Forelimb muscle (tissue), 1 donor: ENCODE measurements at regions not wholly inside any gene's neighbourhood (a gene's known extent, or its start where the extent isn't known, plus 50 kb on each side); places are given as distances from the start of the nearest gene placed in this dataset.
"Not testable (repeated sequence)": the region's sequence is repeated elsewhere in the genome, so short reads cannot be mapped to it uniquely, and the experiment has no call there.

Source experiments
- DNase-seq: peaks from one replicate; pipeline ENCODE4 v3.0.0-alpha.2; 2013; ENCODE audit warnings: low read depth

DNA sequence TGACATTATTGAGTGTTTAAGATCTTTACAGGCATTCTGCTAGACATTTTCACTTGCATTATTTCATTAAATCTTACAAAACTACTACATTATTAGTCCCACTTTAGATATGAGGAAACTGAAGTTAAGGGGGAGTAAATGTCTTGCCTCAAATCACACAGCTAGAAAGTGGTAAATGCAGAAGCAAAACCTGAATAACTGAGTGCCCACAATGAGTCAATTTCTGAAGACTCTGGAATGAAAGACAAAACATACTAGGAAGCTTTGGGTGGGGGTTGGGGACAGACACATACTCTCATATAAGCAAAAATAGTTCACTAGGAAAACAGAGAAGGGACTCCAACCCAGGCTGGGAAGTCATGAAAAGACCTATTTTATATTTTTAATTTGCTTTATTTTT is 214.4 kb upstream of the LRATD1 start:
- no peak for DNase-seq

GRCh38 chr2:14420851-14421250 is 211.7 kb upstream of the LRATD1 start:
- DNase-seq: no peak

GRCh38 chr2:14422426-14422825 is 210.1 kb upstream of the LRATD1 start:
- DNase-seq: no peak

- no peak for DNase-seq
Observed at GRCh38 chr2:14423145-14423906, 209.2 kb upstream of the LRATD1 start.

- no peak for DNase-seq
Observed at GRCh38 chr2:14424478-14425390, 207.8 kb upstream of the LRATD1 start.

GRCh38 chr2:14425869-14426268 is 206.6 kb upstream of the LRATD1 start:
- DNase-seq: no peak

- DNase-seq: no peak
Observed at GRCh38 chr2:14428056-14428455, 204.5 kb upstream of the LRATD1 start.

GRCh38 chr2:14433946-14434495 is 198.5 kb upstream of the LRATD1 start:
- no peak for DNase-seq

- DNase-seq: no peak
Observed at GRCh38 chr2:14445670-14446069, 186.8 kb upstream of the LRATD1 start.

- no peak for DNase-seq
Observed at GRCh38 chr2:14448340-14448739, 184.2 kb upstream of the LRATD1 start.

GRCh38 chr2:14451312-14451711 is 181.2 kb upstream of the LRATD1 start:
- DNase-seq: no peak

GRCh38 chr2:14454202-14454601 is 178.3 kb upstream of the LRATD1 start:
- no peak for DNase-seq

DNA sequence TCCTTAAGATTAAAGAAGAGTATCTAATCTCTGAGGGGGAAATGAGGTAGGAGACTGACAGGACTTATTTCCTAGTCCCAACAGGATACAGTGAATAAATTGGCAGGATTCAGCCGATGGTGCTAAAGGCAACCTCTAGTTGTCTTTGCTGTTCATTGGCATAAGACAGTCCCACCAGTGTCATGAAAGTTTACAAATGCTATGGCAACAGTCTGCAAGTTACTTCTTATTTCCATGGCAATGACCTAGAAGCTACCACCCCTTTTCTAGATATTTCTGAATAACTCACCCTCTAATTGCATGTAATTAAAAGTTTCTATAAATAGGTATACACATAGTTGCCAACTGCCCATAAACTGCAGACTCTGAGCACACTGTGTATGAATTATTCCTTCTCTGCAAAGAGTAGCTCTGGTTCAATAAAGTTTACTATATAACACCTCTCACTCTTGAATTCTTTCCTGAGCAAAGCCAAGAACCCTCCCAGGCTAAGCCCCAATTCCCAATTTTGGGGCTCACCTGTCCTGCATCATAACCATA is 172.7 kb upstream of the LRATD1 start:
- DNase-seq: no peak

- DNase-seq: no peak
Observed at GRCh38 chr2:14475994-14476393, 156.5 kb upstream of the LRATD1 start.

- no peak for DNase-seq
Observed at GRCh38 chr2:14479486-14479885, 153.0 kb upstream of the LRATD1 start.

GRCh38 chr2:14480120-14480519 is 152.4 kb upstream of the LRATD1 start:
- DNase-seq: no peak

DNA sequence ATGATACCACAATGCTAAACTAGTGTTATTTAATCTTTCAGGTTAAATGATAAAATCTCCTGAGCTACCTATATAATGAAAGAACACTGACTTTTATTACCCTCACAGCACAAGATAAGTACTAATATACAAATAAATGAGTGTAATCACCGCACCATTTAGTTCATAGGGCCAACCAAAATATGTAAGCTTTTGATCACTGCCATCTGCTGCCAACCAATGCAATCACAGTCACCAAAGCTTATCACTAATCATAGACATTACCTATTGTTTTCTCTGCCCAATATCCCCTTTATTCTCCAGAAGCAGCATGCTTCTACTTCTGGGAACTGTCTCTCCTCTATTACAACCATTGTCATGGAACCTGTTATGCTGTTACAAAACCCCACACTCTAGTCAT is 151.6 kb upstream of the LRATD1 start:
- no peak for DNase-seq

GRCh38 chr2:14492920-14493503 is 139.5 kb upstream of the LRATD1 start:
- DNase-seq: no peak

- no peak for DNase-seq
Observed at GRCh38 chr2:14494759-14495158, 137.8 kb upstream of the LRATD1 start.

DNA sequence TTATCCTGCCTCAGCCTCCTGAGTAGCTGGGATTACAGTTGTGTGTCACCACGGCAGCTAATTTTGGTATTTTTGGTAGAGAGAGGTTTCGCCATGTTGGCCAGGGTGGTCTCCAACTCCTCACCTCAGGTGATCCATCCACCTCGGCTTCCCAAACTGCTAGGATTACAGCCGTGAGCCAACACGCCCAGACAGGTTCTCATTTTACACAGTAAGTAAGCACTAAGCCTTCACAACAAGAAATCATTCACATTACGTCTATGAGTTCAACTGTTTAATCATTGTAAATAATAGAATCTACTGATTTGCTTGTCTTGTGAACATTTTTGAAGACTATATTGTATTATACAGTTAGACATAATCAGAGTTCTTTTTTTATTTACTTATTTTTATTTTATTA is 131.5 kb upstream of the LRATD1 start:
- no peak for DNase-seq

DNA sequence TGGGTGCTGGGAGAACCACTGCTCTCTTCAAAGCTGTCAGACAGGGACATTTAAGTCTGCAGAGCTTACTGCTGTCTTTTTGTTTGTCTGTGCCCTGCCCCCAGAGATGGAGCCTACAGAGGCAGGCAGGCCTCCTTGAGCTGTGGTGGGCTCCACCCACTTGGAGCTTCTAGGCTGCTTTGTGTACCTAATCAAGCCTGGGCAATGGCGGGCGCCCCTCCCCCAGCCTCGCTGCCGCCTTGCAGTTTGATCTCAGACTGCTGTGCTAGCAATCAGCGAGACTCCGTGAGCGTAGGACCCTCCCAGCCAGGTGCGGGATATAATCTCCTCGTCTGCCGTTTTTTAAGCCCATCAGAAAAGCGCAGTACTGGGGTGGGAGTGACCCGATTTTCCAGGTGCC is 125.6 kb upstream of the LRATD1 start:
- DNase-seq: not testable (repeated sequence)

- DNase-seq: no peak
Observed at GRCh38 chr2:14511541-14511940, 121.0 kb upstream of the LRATD1 start.
